ENCODE measurements at regions not wholly inside any gene's neighbourhood (a gene's known extent, or its start where the extent isn't known, plus 50 kb on each side); places are given as distances from the start of the nearest gene placed in this dataset.
A peak's percentile ranks its signal among the peaks of the same experiment; 100 is the strongest.

DNA sequence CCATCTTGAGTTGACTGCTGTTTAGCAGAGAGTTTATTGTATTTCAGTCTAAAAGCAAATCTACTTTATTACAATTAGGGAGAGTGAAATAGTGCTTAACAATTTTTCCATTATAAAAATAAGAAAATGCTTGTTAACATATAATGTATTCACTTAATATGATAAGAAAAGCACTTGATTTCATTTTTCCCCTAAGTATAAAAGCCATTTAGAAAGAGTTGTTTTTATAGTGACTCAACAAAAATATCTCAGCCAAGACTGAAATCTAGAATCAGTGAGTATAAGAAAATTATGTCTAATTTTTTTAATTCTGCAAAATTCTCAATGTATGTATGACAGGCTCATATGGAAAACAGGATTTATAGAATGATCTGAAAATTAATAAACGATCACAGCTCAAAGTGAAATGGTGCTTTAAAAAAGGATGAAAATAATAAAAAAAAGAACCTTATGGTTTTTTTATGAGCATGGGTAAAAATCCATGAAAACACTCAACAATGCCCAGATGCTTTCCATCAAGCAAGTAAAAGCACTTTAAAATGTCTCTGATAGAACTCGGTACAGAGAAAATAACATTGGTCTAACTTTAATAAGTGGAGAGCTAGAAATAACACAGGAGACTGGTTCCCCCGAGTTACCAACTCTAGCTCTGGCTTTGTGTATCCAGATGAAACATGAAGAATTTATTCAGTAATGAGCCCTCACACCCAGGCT, 1057.8 kb upstream of the WWC1 start:
- no peak overlapping the region for H3K4me3 ChIP-seq (ENCODE audit: low read length)
- TF ChIP-seq, protein P1, sequence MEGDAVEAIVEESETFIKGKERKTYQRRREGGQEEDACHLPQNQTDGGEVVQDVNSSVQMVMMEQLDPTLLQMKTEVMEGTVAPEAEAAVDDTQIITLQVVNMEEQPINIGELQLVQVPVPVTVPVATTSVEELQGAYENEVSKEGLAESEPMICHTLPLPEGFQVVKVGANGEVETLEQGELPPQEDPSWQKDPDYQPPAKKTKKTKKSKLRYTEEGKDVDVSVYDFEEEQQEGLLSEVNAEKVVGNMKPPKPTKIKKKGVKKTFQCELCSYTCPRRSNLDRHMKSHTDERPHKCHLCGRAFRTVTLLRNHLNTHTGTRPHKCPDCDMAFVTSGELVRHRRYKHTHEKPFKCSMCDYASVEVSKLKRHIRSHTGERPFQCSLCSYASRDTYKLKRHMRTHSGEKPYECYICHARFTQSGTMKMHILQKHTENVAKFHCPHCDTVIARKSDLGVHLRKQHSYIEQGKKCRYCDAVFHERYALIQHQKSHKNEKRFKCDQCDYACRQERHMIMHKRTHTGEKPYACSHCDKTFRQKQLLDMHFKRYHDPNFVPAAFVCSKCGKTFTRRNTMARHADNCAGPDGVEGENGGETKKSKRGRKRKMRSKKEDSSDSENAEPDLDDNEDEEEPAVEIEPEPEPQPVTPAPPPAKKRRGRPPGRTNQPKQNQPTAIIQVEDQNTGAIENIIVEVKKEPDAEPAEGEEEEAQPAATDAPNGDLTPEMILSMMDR (IDR thresholded peaks at IDR 0.05; ENCODE audit: insufficient read depth, low read depth, low read length, missing control alignments) = no peak
- DNase-seq (ENCODE audit: low read depth) = no peak

GRCh38 chr5:167241436-167242067, 1049.9 kb upstream of the WWC1 start:
- TF ChIP-seq, protein P1 (IDR thresholded peaks at IDR 0.05; ENCODE audit: insufficient read depth, low read depth, low read length, missing control alignments) = no peak
- H3K4me3 ChIP-seq (ENCODE audit: low read length) = no peak overlapping the region
- no peak for DNase-seq (ENCODE audit: low read depth)

DNA sequence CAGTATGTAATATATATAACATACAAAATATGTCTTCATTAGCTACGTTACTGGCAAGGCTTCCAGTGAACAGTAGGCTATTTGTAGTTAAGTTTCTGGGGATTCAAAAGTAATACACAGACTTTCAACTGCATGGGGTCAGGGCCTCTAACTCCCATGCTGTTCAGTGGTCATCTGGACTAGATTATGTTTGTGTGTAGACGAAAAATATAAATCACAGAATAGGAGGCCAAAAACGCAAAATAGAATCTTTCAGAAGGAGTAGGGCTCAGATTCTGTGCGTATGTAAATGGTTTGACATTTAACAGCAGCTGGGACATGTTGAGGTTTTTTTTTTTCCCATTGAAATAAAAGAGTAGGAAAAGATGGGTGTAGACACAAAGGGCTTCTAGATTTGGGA, 1048.7 kb upstream of the WWC1 start:
- DNase-seq (ENCODE audit: low read depth) = no peak
- TF ChIP-seq, protein P1 (IDR thresholded peaks at IDR 0.05; ENCODE audit: insufficient read depth, low read depth, low read length, missing control alignments) = no peak
- H3K4me3 ChIP-seq (ENCODE audit: low read length) = no peak overlapping the region

GRCh38 chr5:167243463-167243862, 1048.0 kb upstream of the WWC1 start:
- no peak overlapping the region for H3K4me3 ChIP-seq (ENCODE audit: low read length)
- DNase-seq (ENCODE audit: low read depth) = no peak
- TF ChIP-seq, protein P1 (IDR thresholded peaks at IDR 0.05; ENCODE audit: insufficient read depth, low read depth, low read length, missing control alignments) = no peak

DNA sequence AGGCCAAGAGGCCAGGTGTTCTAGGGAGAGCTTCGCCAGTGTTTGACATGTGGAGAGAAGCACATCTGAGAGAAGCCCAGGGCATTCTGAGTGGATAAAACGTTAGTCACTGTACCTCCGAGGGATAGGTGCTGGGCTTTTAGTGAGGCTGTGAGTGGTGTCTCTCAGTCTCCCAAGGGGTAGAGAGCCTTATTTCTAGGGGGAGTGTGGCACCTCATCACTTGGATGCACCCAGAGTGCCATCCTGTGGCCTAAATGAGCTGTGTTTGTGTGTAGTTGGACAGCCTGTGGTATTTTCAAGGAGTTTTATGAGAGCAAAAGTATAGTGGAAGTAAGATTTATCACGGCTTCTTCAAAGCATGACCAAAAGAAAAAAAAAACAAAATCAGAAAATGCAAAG, 1046.9 kb upstream of the WWC1 start:
- no peak overlapping the region for H3K4me3 ChIP-seq (ENCODE audit: low read length)
- TF ChIP-seq, protein P1 (IDR thresholded peaks at IDR 0.05; ENCODE audit: insufficient read depth, low read depth, low read length, missing control alignments) = peak; percentile 15
- DNase-seq (ENCODE audit: low read depth) = peak; percentile 10

GRCh38 chr5:167245868-167246267, 1045.6 kb upstream of the WWC1 start:
- no peak overlapping the region for H3K4me3 ChIP-seq (ENCODE audit: low read length)
- DNase-seq (ENCODE audit: low read depth) = peak; percentile 15
- TF ChIP-seq, protein P1 (IDR thresholded peaks at IDR 0.05; ENCODE audit: insufficient read depth, low read depth, low read length, missing control alignments) = no peak
